H1 (cell line): ENCODE measurements at regions not wholly inside any gene's neighbourhood (a gene's known extent, or its start where the extent isn't known, plus 50 kb on each side); places are given as distances from the start of the nearest gene placed in this dataset.

Experiments used
- CTCF ChIA-PET: fragments of 300-600 bp; sonication (Branson Sonifier 250); formaldehyde crosslinking; loops from one replicate; lab custom pipeline; 2021; ENCODE audit not compliant: partially characterized antibody; lab: Charles Lee
- POLR2A ChIA-PET: fragments of 300-600 bp; sonication (Branson Sonifier 250); formaldehyde crosslinking; loops from one replicate; lab custom pipeline; 2021; ENCODE audit warnings: inconsistent platforms; ENCODE audit not compliant: partially characterized antibody; lab: Charles Lee
- DNase-seq, 2 experiments: peaks; one replicate each; pipeline versions ENCODE4 v3.0.0 to v3.0.0-alpha.2; 2010 to 2022; ENCODE audit warnings: low spot score in 2 of 2, low read depth in 1 of 2, mixed read lengths in 1 of 2
- FAIRE-seq: peaks from 2 replicates; lab custom pipeline; 2011; peaks lifted over from hg19 to GRCh38; lab: Jason Lieb, UNC
- H2AFZ ChIP-seq: 2 replicates; pipeline ENCODE4 v1.8.1; 2012; ENCODE audit warnings: low read length, inconsistent platforms
- H2AK5ac ChIP-seq: 2 replicates; pipeline ENCODE4 v1.6.1; 2013; ENCODE audit warnings: low read depth, low read length
- H2BK120ac ChIP-seq: replicated peaks from 2 replicates; pipeline ENCODE3; 2013; ENCODE audit warnings: low read depth, low read length, inconsistent platforms
- H2BK12ac ChIP-seq: 2 replicates; pipeline ENCODE4 v1.6.1; 2013; ENCODE audit warnings: low read depth, low read length
- H2BK15ac ChIP-seq: 2 replicates; pipeline ENCODE4 v1.6.1; 2013; ENCODE audit warnings: low read length
- H2BK20ac ChIP-seq: 2 replicates; pipeline ENCODE4 v1.6.1; 2013; ENCODE audit warnings: low read length
- H2BK5ac ChIP-seq: 2 replicates; pipeline ENCODE4 v1.6.1; 2013; ENCODE audit warnings: low read depth, low read length
- H3K14ac ChIP-seq: 2 replicates; pipeline ENCODE4 v1.6.1; 2013; ENCODE audit warnings: inconsistent platforms; ENCODE audit not compliant: insufficient read length
- H3K18ac ChIP-seq: 2 replicates; pipeline ENCODE4 v1.6.1; 2013; ENCODE audit warnings: low read length; ENCODE audit errors: extremely low read depth
- H3K23ac ChIP-seq: 2 replicates; pipeline ENCODE4 v1.6.1; 2013; ENCODE audit warnings: inconsistent platforms; ENCODE audit not compliant: insufficient read length
- H3K23me2 ChIP-seq: 2 replicates; pipeline ENCODE4 v1.6.1; 2013; ENCODE audit warnings: low read depth, low read length
- H3K27ac ChIP-seq: 2 replicates; pipeline ENCODE4 v1.6.1; 2011; ENCODE audit warnings: low read depth, low read length, inconsistent platforms
- H3K27me3 ChIP-seq, 4 experiments: replicated peaks in 1 of 4; 1 replicate in 1 of 4; 2 replicates in 3 of 4; pipeline versions ENCODE4 v1.6.1 to v1.8.1; 2011 to 2013; ENCODE audit warnings: low read length in 3 of 4, mild to moderate bottlenecking in 3 of 4, inconsistent platforms in 2 of 4, mixed read lengths in 2 of 4, moderate library complexity in 1 of 4; ENCODE audit not compliant: control insufficient read depth in 3 of 4, insufficient read depth in 3 of 4; ENCODE audit errors: extremely low read depth in 1 of 4
- H3K36me3 ChIP-seq, 4 experiments: 2 replicates each; pipeline versions ENCODE4 v1.6.1 to v1.8.1; 2011 to 2013; ENCODE audit warnings: mild to moderate bottlenecking in 4 of 4, low read length in 3 of 4, moderate library complexity in 2 of 4, control low read depth in 1 of 4, inconsistent platforms in 1 of 4; ENCODE audit not compliant: insufficient read depth in 4 of 4, control insufficient read depth in 2 of 4
- H3K4ac ChIP-seq: replicated peaks from 2 replicates; pipeline ENCODE3; 2013; ENCODE audit warnings: low read length, low read depth, mixed read lengths, inconsistent platforms; ENCODE audit not compliant: insufficient read length
- H3K4me1 ChIP-seq, 4 experiments: replicated peaks in 1 of 4; 1 replicate in 1 of 4; 2 replicates in 3 of 4; pipeline versions ENCODE4 v1.6.1 to v1.8.1; 2011 to 2013; ENCODE audit warnings: low read length in 3 of 4, inconsistent platforms in 2 of 4, mixed read lengths in 1 of 4; ENCODE audit not compliant: insufficient read depth in 4 of 4, control insufficient read depth in 3 of 4
- H3K4me2 ChIP-seq, 2 experiments: 2 replicates each; pipeline versions ENCODE4 v1.6.1 to v1.8.1; 2011 to 2013; ENCODE audit warnings: low read depth in 2 of 2, low read length in 2 of 2, control low read depth in 1 of 2, inconsistent platforms in 1 of 2, mild to moderate bottlenecking in 1 of 2; ENCODE audit not compliant: insufficient read depth in 1 of 2
- H3K4me3 ChIP-seq, 4 experiments: fragments of 200-600, 300-600 bp in 1 of 4; sonication (generic), shearing (Covaris generic), sonication (Bioruptor Twin) in 1 of 4; 2 replicates each; pipeline versions ENCODE4 v1.5.1 to v1.8.1; 2011 to 2016; ENCODE audit warnings: low read length in 4 of 4, low read depth in 3 of 4, control low read depth in 2 of 4, inconsistent platforms in 2 of 4, mild to moderate bottlenecking in 2 of 4, mixed read lengths in 1 of 4, moderate library complexity in 1 of 4; ENCODE audit not compliant: insufficient read depth in 2 of 4; ENCODE audit errors: extremely low read depth in 1 of 4
- H3K56ac ChIP-seq: replicated peaks from 2 replicates; pipeline ENCODE3; 2013; ENCODE audit warnings: low read depth, mild to moderate bottlenecking, mixed read lengths, low read length, inconsistent platforms; ENCODE audit not compliant: insufficient read length
- H3K79me1 ChIP-seq: 2 replicates; pipeline ENCODE4 v1.6.1; 2013; ENCODE audit warnings: low read depth, low read length, control low read depth
- H3K79me2 ChIP-seq, 2 experiments: 2 replicates each; pipeline versions ENCODE4 v1.6.1 to v1.8.1; 2012 to 2013; ENCODE audit warnings: low read length in 2 of 2, mild to moderate bottlenecking in 2 of 2, inconsistent platforms in 1 of 2; ENCODE audit not compliant: insufficient read depth in 2 of 2, control insufficient read depth in 1 of 2
- H3K9ac ChIP-seq, 4 experiments: replicated peaks in 1 of 4; 1 replicate in 1 of 4; 2 replicates in 3 of 4; pipeline versions ENCODE4 v1.6.1 to v1.8.1; 2011 to 2013; ENCODE audit warnings: low read depth in 3 of 4, low read length in 3 of 4, control low read depth in 2 of 4, mild to moderate bottlenecking in 2 of 4, moderate library complexity in 2 of 4, inconsistent platforms in 1 of 4; ENCODE audit errors: extremely low read depth in 1 of 4
- H3K9me3 ChIP-seq, 2 experiments: 2 replicates each; pipeline versions ENCODE4 v1.6.1 to v1.8.1; 2012 to 2013; ENCODE audit warnings: mild to moderate bottlenecking in 2 of 2, moderate library complexity in 2 of 2, control low read depth in 1 of 2, inconsistent platforms in 1 of 2, low read depth in 1 of 2, low read length in 1 of 2, mixed read lengths in 1 of 2; ENCODE audit not compliant: insufficient read depth in 2 of 2
- H4K20me1 ChIP-seq, 2 experiments: replicated peaks in 1 of 2; 2 replicates each; pipeline versions ENCODE3 to v1.8.1; 2011 to 2013; ENCODE audit warnings: inconsistent platforms in 2 of 2, low read length in 2 of 2, mild to moderate bottlenecking in 1 of 2; ENCODE audit not compliant: insufficient read depth in 2 of 2, control insufficient read depth in 1 of 2
- H4K5ac ChIP-seq: 2 replicates; pipeline ENCODE4 v1.6.1; 2013; ENCODE audit warnings: low read length, low read depth, mixed read lengths, inconsistent platforms; ENCODE audit not compliant: insufficient read length
- H4K8ac ChIP-seq: 2 replicates; pipeline ENCODE4 v1.8.0; 2013; ENCODE audit warnings: mild to moderate bottlenecking, moderate library complexity, low read length, inconsistent platforms; ENCODE audit not compliant: insufficient read depth; ENCODE audit errors: extremely low read depth
- H4K91ac ChIP-seq: replicated peaks from 2 replicates; pipeline ENCODE3; 2013; ENCODE audit warnings: low read length, mixed read lengths, inconsistent platforms; ENCODE audit not compliant: insufficient read length
- CBX5 ChIP-seq: fragments of 300-800, 300-1000 bp; sonication (generic); IDR thresholded peaks from 2 replicates; pipeline ENCODE4 v1.7.1; 2016; ENCODE audit warnings: antibody characterized with exemption, low read length, low read depth
- FOSL1 ChIP-seq: IDR thresholded peaks from 2 replicates; pipeline ENCODE4 v1.6.1; 2011; ENCODE audit warnings: mild to moderate bottlenecking, low read depth, low read length, moderate library complexity; ENCODE audit not compliant: insufficient read depth
- HDAC2 ChIP-seq, 2 experiments: fragments of 300-600 bp in 1 of 2; sonication (generic) in 1 of 2; IDR thresholded peaks; 2 replicates each; pipeline ENCODE4 v1.6.1; 2011 to 2012; ENCODE audit warnings: low read depth in 2 of 2, low read length in 2 of 2, mild to moderate bottlenecking in 2 of 2, moderate library complexity in 2 of 2, borderline replicate concordance in 1 of 2, inconsistent platforms in 1 of 2
- NANOG ChIP-seq: IDR thresholded peaks from 2 replicates; pipeline ENCODE4 v1.6.1; 2011; ENCODE audit warnings: low read length, low read depth, mild to moderate bottlenecking, inconsistent platforms; ENCODE audit not compliant: insufficient read depth, poor library complexity, severe bottlenecking
- RXRA ChIP-seq: IDR thresholded peaks from 2 replicates; pipeline ENCODE4 v1.6.1; 2011; ENCODE audit warnings: low read depth, mild to moderate bottlenecking, low read length, moderate library complexity; ENCODE audit not compliant: insufficient read depth
- SAP30 ChIP-seq: fragments of 300-600 bp; sonication (generic); IDR thresholded peaks from 2 replicates; pipeline ENCODE4 v1.7.1; 2012; ENCODE audit warnings: low read length, moderate library complexity, mild to moderate bottlenecking, inconsistent platforms; ENCODE audit not compliant: insufficient read depth, insufficient replicate concordance
- SIRT6 ChIP-seq: IDR thresholded peaks from one replicate; pipeline ENCODE4 v1.7.1; 2012; ENCODE audit warnings: low read length, inconsistent platforms
- SIX5 ChIP-seq: IDR thresholded peaks from 2 replicates; pipeline ENCODE4 v1.6.1; 2011; ENCODE audit warnings: mild to moderate bottlenecking, low read depth, low read length
- SP2 ChIP-seq: IDR thresholded peaks from 2 replicates; pipeline ENCODE4 v1.6.1; 2012; ENCODE audit warnings: mild to moderate bottlenecking, low read length, inconsistent platforms
- SUZ12 ChIP-seq: fragments of 200-600 bp; sonication (generic); IDR thresholded peaks from 2 replicates; pipeline ENCODE4 v1.6.1; 2012; ENCODE audit warnings: mild to moderate bottlenecking, inconsistent platforms, low read length, moderate library complexity, mixed read lengths
- TCF12 ChIP-seq: IDR thresholded peaks from 2 replicates; pipeline ENCODE4 v1.6.1; 2011; ENCODE audit warnings: low read depth, mild to moderate bottlenecking, low read length
- WGBS, 2 experiments: shearing (Covaris generic) in 1 of 2; methylation state at CpG; one replicate each; pipeline versions ENCODE4 v1.1.6 to v1.1.7; 2013 to 2015; ENCODE audit warnings: low lambda C conversion rate in 2 of 2, mixed read lengths in 2 of 2, inconsistent platforms in 1 of 2, low coverage in 1 of 2, missing lambda C conversion rate in 1 of 2; ENCODE audit not compliant: insufficient replicate concordance in 2 of 2, insufficient coverage in 1 of 2, insufficient read length in 1 of 2; ENCODE audit errors: extremely low coverage in 1 of 2, missing lambda C conversion rate in 1 of 2; 5-methylcytosine and 5-hydroxymethylcytosine counted together
- TF ChIP-seq, protein P1 (sequence below): IDR thresholded peaks from 2 replicates; pipeline ENCODE4 v1.6.1; 2012; ENCODE audit warnings: inconsistent platforms
- TF ChIP-seq, protein P2 (sequence below): IDR thresholded peaks from 2 replicates; pipeline ENCODE4 v1.6.1; 2012; ENCODE audit warnings: inconsistent platforms

GRCh38 chr11:120052196-120052775 lies 85.6 kb downstream of the TRIM29 start:
- no peak overlapping the region for H2BK12ac ChIP-seq
- no peaks in the 10 kb centered on the region for H3K23me2 ChIP-seq
- ChIA-PET CTCF (interaction anchor here (1.2 to 1.4 kb wide), 2 partner anchors 27 to 40 kb away, joined by 5 read pairs; no protein-coding TSS in a partner anchor), POLR2A (no interaction called here)
- H3K56ac ChIP-seq: no peak overlapping the region
- H2BK120ac ChIP-seq: no peak overlapping the region
- H3K18ac ChIP-seq: no peak overlapping the region
- H3K4ac ChIP-seq: no peak overlapping the region
- no peak overlapping the region for H2BK20ac ChIP-seq
- H3K79me2 ChIP-seq: no peaks in the 10 kb centered on the region
- no peak overlapping the region for H4K5ac ChIP-seq
- no peaks in the 10 kb centered on the region for H3K36me3 ChIP-seq
- no peak overlapping the region for H2AFZ ChIP-seq
- no peaks in the 10 kb centered on the region for H3K79me1 ChIP-seq
- no peak overlapping the region for H2BK15ac ChIP-seq
- WGBS, 2 experiments: 91% methylated on average over 6 of the region's 6 CpGs; no CpG with 5 or more reads in 1 of the 2 experiments
- H4K20me1 ChIP-seq: no peaks in the 10 kb centered on the region
- H2BK5ac ChIP-seq: no peak overlapping the region
- no peak overlapping the region for H3K23ac ChIP-seq
- no peaks in the 10 kb centered on the region; a peak in 2 of 7 replicates for H3K27me3 ChIP-seq
- H3K14ac ChIP-seq: no peak overlapping the region
- H4K8ac ChIP-seq: no peak overlapping the region
- peaks cover 4 to 17% (median 8%) of the 10 kb centered on the region in 4 experiments for H3K4me1 ChIP-seq
- no peak overlapping the region for H3K9ac ChIP-seq
- H3K4me2 ChIP-seq: no peak overlapping the region
- DNase-seq: peak in 1 of 2 experiments; percentile 22
- H2AK5ac ChIP-seq: no peak overlapping the region
- H3K9me3 ChIP-seq: peaks cover 3 to 4% of the 10 kb centered on the region in 2 experiments; a peak in 1 of 4 replicates
- no peak overlapping the region for H4K91ac ChIP-seq
- no peak for FAIRE-seq
- no peak overlapping the region for H3K27ac ChIP-seq
- H3K4me3 ChIP-seq: no peak overlapping the region
- no peak for TF ChIP-seq FOSL1
- TF ChIP-seq NANOG: no peak
- no peak for TF ChIP-seq HDAC2 (IDR thresholded peaks at IDR 0.05; ENCODE audit: borderline replicate concordance in 1 of 2, low read depth in 2 of 2, low read length in 2 of 2)
- TF ChIP-seq, protein P1, sequence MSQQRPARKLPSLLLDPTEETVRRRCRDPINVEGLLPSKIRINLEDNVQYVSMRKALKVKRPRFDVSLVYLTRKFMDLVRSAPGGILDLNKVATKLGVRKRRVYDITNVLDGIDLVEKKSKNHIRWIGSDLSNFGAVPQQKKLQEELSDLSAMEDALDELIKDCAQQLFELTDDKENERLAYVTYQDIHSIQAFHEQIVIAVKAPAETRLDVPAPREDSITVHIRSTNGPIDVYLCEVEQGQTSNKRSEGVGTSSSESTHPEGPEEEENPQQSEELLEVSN: no peak
- no peak for TF ChIP-seq CBX5
- no peak for TF ChIP-seq SIRT6
- no peak for TF ChIP-seq SIX5
- no peak for TF ChIP-seq TCF12
- no peak for TF ChIP-seq SP2
- TF ChIP-seq SAP30: no peak
- TF ChIP-seq RXRA: no peak
- TF ChIP-seq, protein P2, sequence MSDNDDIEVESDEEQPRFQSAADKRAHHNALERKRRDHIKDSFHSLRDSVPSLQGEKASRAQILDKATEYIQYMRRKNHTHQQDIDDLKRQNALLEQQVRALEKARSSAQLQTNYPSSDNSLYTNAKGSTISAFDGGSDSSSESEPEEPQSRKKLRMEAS: no peak
- TF ChIP-seq SUZ12: no peak
